HCT116 (cell line): ENCODE measurements at regions not wholly inside any gene's neighbourhood (a gene's known extent, or its start where the extent isn't known, plus 50 kb on each side); places are given as distances from the start of the nearest gene placed in this dataset.

ENCODE experiments used
- ATF3 ChIP-seq: IDR thresholded peaks from 2 replicates; pipeline ENCODE4 v1.6.1; 2012
- CBX3 ChIP-seq: IDR thresholded peaks from 2 replicates; pipeline ENCODE4 v1.6.1; 2012; ENCODE audit warnings: low read depth
- CTCF ChIP-seq, 3 experiments: fragments of 200-600 bp in 1 of 3; sonication (generic) in 1 of 3; IDR thresholded peaks in 2 of 3; conservative IDR thresholded peaks in 1 of 3; 2 replicates each; pipeline ENCODE4 v1.5.1; 2012 to 2017; ENCODE audit warnings: low read depth in 2 of 3, low read length in 2 of 3, antibody characterized with exemption in 1 of 3, borderline replicate concordance in 1 of 3, control low read depth in 1 of 3, mild to moderate bottlenecking in 1 of 3, mixed read lengths in 1 of 3, mixed run types in 1 of 3, moderate library complexity in 1 of 3; ENCODE audit not compliant: insufficient read depth in 1 of 3
- EZH2 ChIP-seq: fragments of 200-600 bp; sonication (generic); IDR thresholded peaks from 2 replicates; pipeline ENCODE4 v1.6.1; 2017; ENCODE audit warnings: antibody characterized with exemption, mixed run types
- EZH2phosphoT487 ChIP-seq: fragments of 200-600 bp; IDR thresholded peaks from 2 replicates; pipeline ENCODE4 v1.6.1; 2018; ENCODE audit warnings: antibody characterized with exemption, borderline replicate concordance
- JUND ChIP-seq: IDR thresholded peaks from 2 replicates; pipeline ENCODE4 v1.6.1; 2012
- MAX ChIP-seq: IDR thresholded peaks from 2 replicates; pipeline ENCODE4 v1.6.1; 2012
- POLR2A ChIP-seq: IDR thresholded peaks from 2 replicates; pipeline ENCODE4 v1.7.0; 2011; ENCODE audit warnings: borderline replicate concordance; ENCODE audit not compliant: insufficient read depth, insufficient read length; ENCODE audit errors: extremely low read depth
- SIN3A ChIP-seq: IDR thresholded peaks from 2 replicates; pipeline ENCODE4 v1.6.1; 2012; ENCODE audit warnings: low read depth
- SP1 ChIP-seq: IDR thresholded peaks from 2 replicates; pipeline ENCODE4 v1.6.1; 2012; ENCODE audit warnings: low read depth
- SRF ChIP-seq: IDR thresholded peaks from 2 replicates; pipeline ENCODE4 v1.6.1; 2012; ENCODE audit warnings: low read depth
- TCF7L2 ChIP-seq: IDR thresholded peaks from 2 replicates; pipeline ENCODE4 v1.7.0; 2011; ENCODE audit warnings: borderline replicate concordance, inconsistent platforms; ENCODE audit not compliant: insufficient read depth, insufficient read length; ENCODE audit errors: extremely low read depth
- ZBTB33 ChIP-seq: IDR thresholded peaks from 2 replicates; pipeline ENCODE4 v1.6.1; 2011; ENCODE audit warnings: mild to moderate bottlenecking, low read length, moderate library complexity; ENCODE audit not compliant: insufficient replicate concordance; ENCODE audit errors: extremely low read depth
- ZFX ChIP-seq: fragments of 450-650 bp; IDR thresholded peaks from 2 replicates; pipeline ENCODE4 v1.6.1; 2017

GRCh38 chr4:142901166-142901662 lies 55.1 kb upstream of the INPP4B start:
- no peak for TF ChIP-seq JUND
- TF ChIP-seq ZBTB33: no peak
- no peak for TF ChIP-seq ATF3
- no peak for TF ChIP-seq CTCF (IDR thresholded peaks at IDR 0.05 in 2 of 3, conservative IDR thresholded peaks at IDR 0.05 in 1 of 3; ENCODE audit: borderline replicate concordance in 1 of 3, insufficient read depth in 1 of 3, low read depth in 2 of 3, low read length in 2 of 3)
- no peak for TF ChIP-seq POLR2A
- no peak for TF ChIP-seq SIN3A
- no peak for TF ChIP-seq CBX3
- TF ChIP-seq MAX: no peak
- no peak for TF ChIP-seq ZFX
- TF ChIP-seq SRF: no peak
- no peak for TF ChIP-seq SP1
- TF ChIP-seq TCF7L2: no peak
- TF ChIP-seq EZH2phosphoT487: no peak
- TF ChIP-seq EZH2: no peak
